ENCODE measurements at regions not wholly inside any gene's neighbourhood (a gene's known extent, or its start where the extent isn't known, plus 50 kb on each side); places are given as distances from the start of the nearest gene placed in this dataset.

- peaks cover 14% of the 10 kb centered on the region; the same call in 1 of the 2 replicates for H3K27me3 ChIP-seq (ENCODE audit: control insufficient read depth, insufficient read depth, low read length)
- no peaks in the 10 kb centered on the region for H3K36me3 ChIP-seq (ENCODE audit: control insufficient read depth, insufficient read depth, low read length)
- no CpG with 5 or more reads among the region's 9 CpGs for WGBS (ENCODE audit: insufficient coverage, insufficient read length)
- no peak for DNase-seq (ENCODE audit: low read depth, low spot score)
- H3K4me3 ChIP-seq (ENCODE audit: low read length) = no peak overlapping the region
- no peaks in the 10 kb centered on the region for H3K9me3 ChIP-seq (ENCODE audit: control insufficient read depth, insufficient read depth, low read length)
- H3K4me1 ChIP-seq (ENCODE audit: control insufficient read depth, insufficient read depth, low read length) = 0 out of 2 replicates have a peak, but pooled peaks cover 1% of the 10 kb centered on the region
- H3K27ac ChIP-seq (ENCODE audit: low read length) = no peak overlapping the region
These were observed 67.1 kb upstream of the GRAMD1B start for GRCh38 chr11:123362941-123363340.

- H3K4me1 ChIP-seq (ENCODE audit: control insufficient read depth, insufficient read depth, low read length) = 0 out of 2 replicates have a peak, but pooled peaks cover 1% of the 10 kb centered on the region
- H3K27ac ChIP-seq (ENCODE audit: low read length) = no peak overlapping the region
- H3K4me3 ChIP-seq (ENCODE audit: low read length) = no peak overlapping the region
- H3K36me3 ChIP-seq (ENCODE audit: control insufficient read depth, insufficient read depth, low read length) = no peaks in the 10 kb centered on the region
- H3K9me3 ChIP-seq (ENCODE audit: control insufficient read depth, insufficient read depth, low read length) = no peaks in the 10 kb centered on the region
- H3K27me3 ChIP-seq (ENCODE audit: control insufficient read depth, insufficient read depth, low read length) = peaks cover 21% of the 10 kb centered on the region; the same call in 1 of the 2 replicates
- DNase-seq (ENCODE audit: low read depth, low spot score) = no peak
These were observed 67.9 kb upstream of the GRAMD1B start for GRCh38 chr11:123362186-123362585.

GRCh38 chr11:123361110-123361509 lies 69.0 kb upstream of the GRAMD1B start:
- WGBS (ENCODE audit: insufficient coverage, insufficient read length) = no CpG with 5 or more reads among the region's 1 CpG
- H3K27me3 ChIP-seq (ENCODE audit: control insufficient read depth, insufficient read depth, low read length) = peaks cover 21% of the 10 kb centered on the region; the same call in 1 of the 2 replicates
- H3K36me3 ChIP-seq (ENCODE audit: control insufficient read depth, insufficient read depth, low read length) = no peaks in the 10 kb centered on the region
- 0 out of 2 replicates have a peak, but pooled peaks cover 1% of the 10 kb centered on the region for H3K4me1 ChIP-seq (ENCODE audit: control insufficient read depth, insufficient read depth, low read length)
- H3K9me3 ChIP-seq (ENCODE audit: control insufficient read depth, insufficient read depth, low read length) = no peaks in the 10 kb centered on the region
- no peak overlapping the region for H3K27ac ChIP-seq (ENCODE audit: low read length)
- H3K4me3 ChIP-seq (ENCODE audit: low read length) = no peak overlapping the region
- DNase-seq (ENCODE audit: low read depth, low spot score) = no peak

- Histone ChIP-seq H3K9me3 (ENCODE audit: control insufficient read depth, insufficient read depth, low read length) (no peaks in the 10 kb centered on the region), H3K4me3 (ENCODE audit: low read length) (no peak overlapping the region), H3K4me1 (ENCODE audit: control insufficient read depth, insufficient read depth, low read length) (0 out of 2 replicates have a peak, but pooled peaks cover 1% of the 10 kb centered on the region), H3K27me3 (ENCODE audit: control insufficient read depth, insufficient read depth, low read length) (peaks cover 21% of the 10 kb centered on the region; the same call in 1 of the 2 replicates), H3K27ac (ENCODE audit: low read length) (no peak overlapping the region), H3K36me3 (ENCODE audit: control insufficient read depth, insufficient read depth, low read length) (no peaks in the 10 kb centered on the region)
- no peak for DNase-seq (ENCODE audit: low read depth, low spot score)
- no CpG with 5 or more reads among the region's 10 CpGs for WGBS (ENCODE audit: insufficient coverage, insufficient read length)
These were observed 69.7 kb upstream of the GRAMD1B start for GRCh38 chr11:123360267-123360936.

GRCh38 chr11:123357990-123358827 lies 71.9 kb upstream of the GRAMD1B start:
- Histone ChIP-seq H3K27me3 (ENCODE audit: control insufficient read depth, insufficient read depth, low read length) (peaks cover 21% of the 10 kb centered on the region; the same call in 1 of the 2 replicates), H3K36me3 (ENCODE audit: control insufficient read depth, insufficient read depth, low read length) (no peaks in the 10 kb centered on the region), H3K4me3 (ENCODE audit: low read length) (peak overlapping the region; percentile 75; the same call in 1 of the 2 replicates), H3K27ac (ENCODE audit: low read length) (no peak overlapping the region), H3K9me3 (ENCODE audit: control insufficient read depth, insufficient read depth, low read length) (no peaks in the 10 kb centered on the region), H3K4me1 (ENCODE audit: control insufficient read depth, insufficient read depth, low read length) (0 out of 2 replicates have a peak, but pooled peaks cover 1% of the 10 kb centered on the region)
- DNase-seq (ENCODE audit: low read depth, low spot score) = no peak
- WGBS (ENCODE audit: insufficient coverage, insufficient read length) = no CpG with 5 or more reads among the region's 58 CpGs

GRCh38 chr11:123357353-123357989 lies 72.6 kb upstream of the GRAMD1B start:
- no peaks in the 10 kb centered on the region for H3K4me1 ChIP-seq (ENCODE audit: control insufficient read depth, insufficient read depth, low read length)
- H3K27me3 ChIP-seq (ENCODE audit: control insufficient read depth, insufficient read depth, low read length) = peaks cover 19% of the 10 kb centered on the region; the same call in 1 of the 2 replicates
- DNase-seq (ENCODE audit: low read depth, low spot score) = no peak
- H3K36me3 ChIP-seq (ENCODE audit: control insufficient read depth, insufficient read depth, low read length) = no peaks in the 10 kb centered on the region
- peak overlapping the region; percentile 75; the same call in 1 of the 2 replicates for H3K4me3 ChIP-seq (ENCODE audit: low read length)
- WGBS (ENCODE audit: insufficient coverage, insufficient read length) = no CpG with 5 or more reads among the region's 9 CpGs
- no peaks in the 10 kb centered on the region for H3K9me3 ChIP-seq (ENCODE audit: control insufficient read depth, insufficient read depth, low read length)
- H3K27ac ChIP-seq (ENCODE audit: low read length) = no peak overlapping the region

GRCh38 chr11:123356539-123356938 lies 73.5 kb upstream of the GRAMD1B start:
- DNase-seq (ENCODE audit: low read depth, low spot score) = no peak
- H3K9me3 ChIP-seq (ENCODE audit: control insufficient read depth, insufficient read depth, low read length) = no peaks in the 10 kb centered on the region
- no peak overlapping the region for H3K4me3 ChIP-seq (ENCODE audit: low read length)
- H3K27ac ChIP-seq (ENCODE audit: low read length) = no peak overlapping the region
- no peaks in the 10 kb centered on the region for H3K36me3 ChIP-seq (ENCODE audit: control insufficient read depth, insufficient read depth, low read length)
- peaks cover 19% of the 10 kb centered on the region; the same call in 1 of the 2 replicates for H3K27me3 ChIP-seq (ENCODE audit: control insufficient read depth, insufficient read depth, low read length)
- H3K4me1 ChIP-seq (ENCODE audit: control insufficient read depth, insufficient read depth, low read length) = no peaks in the 10 kb centered on the region; the same call in 1 of the 2 replicates
- WGBS (ENCODE audit: insufficient coverage, insufficient read length) = no CpG with 5 or more reads among the region's 7 CpGs

- Histone ChIP-seq H3K36me3 (ENCODE audit: control insufficient read depth, insufficient read depth, low read length) (no peaks in the 10 kb centered on the region), H3K9me3 (ENCODE audit: control insufficient read depth, insufficient read depth, low read length) (no peaks in the 10 kb centered on the region), H3K27ac (ENCODE audit: low read length) (no peak overlapping the region), H3K4me3 (ENCODE audit: low read length) (no peak overlapping the region), H3K4me1 (ENCODE audit: control insufficient read depth, insufficient read depth, low read length) (peaks cover 3% of the 10 kb centered on the region; the same call in 1 of the 2 replicates), H3K27me3 (ENCODE audit: control insufficient read depth, insufficient read depth, low read length) (peaks cover 19% of the 10 kb centered on the region; the same call in 1 of the 2 replicates)
- no CpG with 5 or more reads among the region's 2 CpGs for WGBS (ENCODE audit: insufficient coverage, insufficient read length)
- DNase-seq (ENCODE audit: low read depth, low spot score) = no peak
These were observed 75.6 kb upstream of the GRAMD1B start for GRCh38 chr11:123354371-123354975.

GRCh38 chr11:123351375-123351774 lies 78.7 kb upstream of the GRAMD1B start:
- no CpG with 5 or more reads among the region's 6 CpGs for WGBS (ENCODE audit: insufficient coverage, insufficient read length)
- DNase-seq (ENCODE audit: low read depth, low spot score) = no peak

GRCh38 chr11:123349382-123349781 lies 80.7 kb upstream of the GRAMD1B start:
- WGBS (ENCODE audit: insufficient coverage, insufficient read length) = no CpG with 5 or more reads among the region's 3 CpGs
- Histone ChIP-seq H3K4me1 (ENCODE audit: control insufficient read depth, insufficient read depth, low read length) (peaks cover 3% of the 10 kb centered on the region; the same call in 1 of the 2 replicates), H3K27ac (ENCODE audit: low read length) (no peak overlapping the region), H3K4me3 (ENCODE audit: low read length) (no peak overlapping the region), H3K27me3 (ENCODE audit: control insufficient read depth, insufficient read depth, low read length) (no peaks in the 10 kb centered on the region), H3K36me3 (ENCODE audit: control insufficient read depth, insufficient read depth, low read length) (no peaks in the 10 kb centered on the region), H3K9me3 (ENCODE audit: control insufficient read depth, insufficient read depth, low read length) (no peaks in the 10 kb centered on the region)
- no peak for DNase-seq (ENCODE audit: low read depth, low spot score)

More at GRCh38 chr11:123351375-123351774, 78.7 kb upstream of the GRAMD1B start:
- Histone ChIP-seq H3K36me3 (ENCODE audit: control insufficient read depth, insufficient read depth, low read length) (no peaks in the 10 kb centered on the region), H3K4me1 (ENCODE audit: control insufficient read depth, insufficient read depth, low read length) (peaks cover 3% of the 10 kb centered on the region; the same call in 1 of the 2 replicates), H3K27ac (ENCODE audit: low read length) (no peak overlapping the region), H3K27me3 (ENCODE audit: control insufficient read depth, insufficient read depth, low read length) (no peaks in the 10 kb centered on the region), H3K4me3 (ENCODE audit: low read length) (no peak overlapping the region), H3K9me3 (ENCODE audit: control insufficient read depth, insufficient read depth, low read length) (no peaks in the 10 kb centered on the region)

Data from iPS DF 6.9 (cell line).